ENCODE measurements at regions not wholly inside any gene's neighbourhood (a gene's known extent, or its start where the extent isn't known, plus 50 kb on each side); places are given as distances from the start of the nearest gene placed in this dataset.

DNA sequence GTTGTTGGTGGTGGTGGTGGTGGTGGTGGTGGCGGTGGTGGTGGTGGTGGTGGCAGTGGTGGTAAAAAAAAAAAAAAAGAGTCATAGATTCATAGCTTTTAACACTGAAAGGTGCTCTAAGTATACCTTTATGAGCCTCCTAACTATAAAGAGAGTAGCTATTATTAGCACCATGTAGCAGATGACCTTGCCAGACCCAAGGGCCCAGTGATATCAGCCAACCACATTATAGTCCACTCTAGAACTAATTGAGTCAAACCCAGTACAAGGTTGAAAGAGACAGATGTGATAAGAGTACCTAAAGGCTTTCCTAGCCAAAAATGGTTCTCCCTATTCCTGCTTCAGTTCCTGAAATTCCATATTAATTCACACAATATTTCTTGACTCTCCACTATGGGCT, 245.3 kb downstream of the HACE1 start:
- no peak for DNase-seq (ENCODE audit: low spot score)

DNA sequence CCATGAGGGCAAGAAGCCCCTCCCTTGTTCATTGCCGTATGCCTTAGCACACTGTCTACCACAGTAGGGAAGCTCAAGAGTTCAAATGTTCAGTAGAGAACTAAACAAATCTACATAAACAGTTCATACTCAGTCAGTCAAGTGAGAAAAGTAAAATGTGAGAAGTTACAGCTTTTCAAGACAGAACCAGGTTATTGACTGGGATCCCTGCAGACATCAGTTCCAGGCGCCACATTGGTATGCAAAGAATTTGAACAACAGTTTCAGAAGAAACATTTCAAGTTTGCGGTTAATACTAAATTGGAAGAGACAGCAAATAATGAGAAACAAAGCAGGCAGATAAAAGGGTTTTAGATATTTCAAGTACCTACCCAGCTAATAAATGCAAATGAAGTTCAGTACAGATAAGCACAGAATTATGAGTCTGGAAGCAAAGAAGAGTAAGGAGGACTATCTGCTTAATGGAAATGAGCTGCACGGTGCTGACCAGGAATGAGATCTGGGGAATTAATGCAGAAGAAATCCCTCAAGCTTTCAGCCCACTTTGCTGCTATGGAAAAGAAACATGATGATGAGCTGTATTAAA, 246.2 kb downstream of the HACE1 start:
- no peak for DNase-seq (ENCODE audit: low spot score)

DNA sequence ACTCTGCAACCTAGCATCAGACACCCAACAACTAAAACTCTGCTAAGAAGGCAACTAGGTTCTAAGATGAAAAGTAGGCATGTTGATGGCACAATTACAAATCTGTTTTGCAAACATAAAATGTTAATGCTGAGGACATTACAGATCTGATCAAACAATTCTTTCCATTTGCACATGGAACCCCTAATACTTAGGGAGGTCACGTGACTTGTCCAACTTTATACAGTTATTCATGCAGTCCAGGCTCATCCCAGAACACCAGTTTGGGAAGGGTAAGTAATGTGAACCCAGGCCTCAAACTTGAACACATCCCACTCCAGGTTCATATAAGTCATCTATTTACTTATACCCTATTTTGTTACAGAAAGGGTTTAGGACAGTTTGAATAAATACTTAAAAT, 247.2 kb downstream of the HACE1 start:
- no peak for DNase-seq (ENCODE audit: low spot score)

DNA sequence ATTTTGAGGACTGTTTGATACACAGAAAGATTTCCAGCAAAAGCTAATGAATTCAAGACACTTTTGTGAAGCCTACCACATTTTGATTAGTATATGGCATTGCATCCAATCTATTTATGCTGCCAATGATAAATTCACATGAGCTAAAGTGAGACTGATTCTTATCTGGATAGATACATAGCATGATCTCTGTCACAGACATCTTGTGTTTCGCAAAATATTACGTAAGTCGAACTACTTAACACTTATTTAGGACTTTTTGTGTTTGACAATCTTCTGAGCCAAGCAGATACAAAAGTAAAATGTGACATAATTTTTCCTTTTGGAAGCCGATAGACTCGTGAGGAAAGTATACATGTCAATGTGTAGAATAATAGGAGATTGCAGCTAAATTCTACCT, 251.6 kb downstream of the HACE1 start:
- no peak for DNase-seq (ENCODE audit: low spot score)

DNA sequence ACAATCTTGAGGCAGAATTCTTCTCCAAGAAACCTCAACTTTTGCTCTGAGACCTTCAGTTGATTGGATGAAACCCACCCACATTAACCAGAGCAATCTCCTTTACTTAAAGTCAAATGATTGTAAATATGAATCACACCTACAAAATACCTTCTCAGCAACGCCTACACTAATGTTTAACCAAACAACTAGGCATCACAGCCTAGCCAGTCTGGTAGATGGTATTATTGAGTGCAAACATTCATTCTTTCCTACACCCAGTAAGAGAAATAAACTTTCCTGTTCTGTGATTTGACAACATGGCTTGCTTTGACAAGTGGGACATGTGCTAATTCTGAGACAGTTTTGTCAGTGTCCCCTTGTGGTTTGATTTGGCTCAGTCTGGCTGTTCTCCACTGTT, 252.2 kb downstream of the HACE1 start:
- no peak for DNase-seq (ENCODE audit: low spot score)

DNA sequence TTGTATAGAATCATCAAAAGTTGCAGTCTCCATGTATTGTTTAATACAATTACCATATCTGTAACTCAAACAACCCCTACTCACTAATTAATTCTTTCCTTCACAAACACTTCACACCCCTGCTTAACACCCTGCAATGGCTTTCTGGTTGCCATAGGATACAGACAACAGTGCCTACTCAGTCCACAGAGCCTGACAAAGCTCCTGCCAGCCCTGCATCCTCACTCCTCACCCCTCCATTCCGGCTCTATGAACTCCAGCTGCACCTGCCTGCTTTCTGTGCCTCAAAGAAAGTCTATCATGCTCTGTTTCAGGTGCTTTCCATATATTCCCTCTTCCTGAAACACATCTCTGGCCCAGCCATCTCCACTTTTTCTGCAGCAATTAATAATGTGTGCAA, 253.4 kb downstream of the HACE1 start:
- peak; percentile 51 for DNase-seq (ENCODE audit: low spot score)

DNA sequence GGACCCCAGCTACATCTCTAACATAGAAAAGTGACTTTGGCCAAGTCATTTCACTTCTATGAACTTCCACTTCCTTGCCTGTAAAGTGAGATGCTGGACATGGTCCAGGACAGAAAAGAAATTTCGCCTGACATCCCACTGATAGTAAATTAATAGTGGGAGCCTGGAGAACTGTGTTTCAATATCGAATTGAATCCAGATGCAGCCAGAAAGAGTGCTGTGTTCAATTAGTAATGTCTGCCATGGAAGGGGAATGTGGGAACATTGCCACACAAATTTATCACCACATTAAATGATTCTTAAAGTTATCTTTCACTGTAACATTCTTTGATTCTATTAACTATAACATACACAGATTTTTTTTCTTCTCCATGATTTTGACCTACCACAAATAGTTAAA, 255.0 kb downstream of the HACE1 start:
- no peak for DNase-seq (ENCODE audit: low spot score)

DNA sequence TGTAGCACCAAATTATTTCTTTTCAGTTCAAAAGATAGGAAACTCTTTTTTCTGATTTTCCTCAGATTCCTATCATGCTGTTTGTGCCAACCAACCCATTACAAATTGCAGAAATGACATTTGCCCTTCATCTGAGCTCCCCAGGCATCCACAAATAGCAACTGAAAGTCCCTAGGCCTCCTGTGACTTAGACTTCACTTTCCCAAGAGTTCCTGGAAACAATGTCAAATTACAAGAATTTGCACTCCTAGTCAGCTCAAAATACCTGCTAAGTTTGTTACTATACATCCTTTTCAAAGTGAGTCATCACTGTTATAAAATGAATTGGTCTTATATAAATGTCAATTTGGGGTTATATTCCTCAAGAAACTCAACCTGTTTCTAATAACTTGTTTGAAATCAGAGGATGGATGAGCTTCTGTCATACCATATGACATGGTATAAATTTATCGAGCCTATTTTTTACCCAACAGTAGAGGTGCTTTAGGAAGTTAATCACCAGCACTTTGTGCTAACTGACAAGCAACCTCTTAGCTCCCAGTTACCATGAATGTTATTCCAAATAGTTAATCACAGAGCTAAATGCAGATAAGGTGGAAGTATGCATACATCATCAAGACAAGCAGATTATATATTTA, 256.5 kb downstream of the HACE1 start:
- DNase-seq (ENCODE audit: low spot score), result no peak

DNA sequence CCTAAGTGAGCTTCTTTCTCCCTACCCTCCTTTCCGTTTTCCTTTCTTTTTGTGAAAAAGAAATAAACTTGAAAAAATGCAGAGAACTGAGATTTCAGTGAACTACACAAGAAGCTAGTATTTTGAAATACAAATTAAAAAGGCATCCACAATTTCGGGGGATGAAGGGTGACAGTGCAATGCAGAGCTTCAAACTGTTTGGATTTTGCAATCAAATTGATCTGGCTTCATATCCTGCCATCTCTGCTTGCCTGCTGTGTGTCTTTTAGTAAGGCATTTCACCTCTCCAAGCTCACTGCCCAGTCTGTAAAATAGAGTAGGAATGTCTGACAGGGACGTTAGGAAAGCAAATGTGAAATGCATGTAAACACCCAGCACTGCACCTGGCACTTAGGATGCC, 258.0 kb downstream of the HACE1 start:
- DNase-seq (ENCODE audit: low spot score), result no peak

DNA sequence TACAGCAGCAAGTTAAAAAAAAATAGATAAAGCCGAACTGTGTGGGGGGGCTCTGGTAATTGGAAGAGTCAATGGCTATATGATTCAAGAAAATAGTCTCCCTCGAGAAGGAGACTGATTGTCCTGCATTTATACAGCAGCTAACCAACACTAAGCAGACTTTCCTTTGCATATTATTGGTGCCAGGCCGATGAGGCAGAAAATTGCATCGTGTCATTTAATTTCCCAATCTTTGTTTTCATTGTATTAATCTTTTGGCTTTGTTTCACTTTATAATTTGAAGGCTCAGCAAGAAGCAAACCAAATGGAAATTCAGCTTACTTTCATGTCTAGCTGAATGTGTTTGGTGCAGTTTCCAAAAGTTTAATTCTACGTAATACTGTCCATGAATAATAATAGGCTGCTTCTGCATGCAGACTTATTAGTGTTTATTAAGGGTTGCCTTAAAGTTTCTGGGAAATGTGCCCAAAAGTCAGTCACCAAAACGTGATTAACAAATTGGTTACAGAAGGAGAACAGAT, 258.5 kb downstream of the HACE1 start:
- no peak for DNase-seq (ENCODE audit: low spot score)

DNA sequence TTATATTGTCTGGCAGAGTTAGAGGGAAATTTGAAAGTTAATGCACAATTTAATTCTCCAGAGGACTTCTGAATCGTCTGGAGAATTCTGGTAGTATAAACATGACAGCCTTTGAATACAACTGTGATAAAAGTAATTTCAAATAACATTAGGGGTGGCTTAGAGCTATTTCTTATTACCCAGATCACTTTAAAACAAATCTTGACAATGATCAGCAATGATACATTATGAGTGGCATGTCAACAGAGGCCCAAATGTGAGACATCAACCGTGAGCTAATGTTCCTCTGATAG, 259.1 kb downstream of the HACE1 start:
- DNase-seq (ENCODE audit: low spot score), result no peak

DNA sequence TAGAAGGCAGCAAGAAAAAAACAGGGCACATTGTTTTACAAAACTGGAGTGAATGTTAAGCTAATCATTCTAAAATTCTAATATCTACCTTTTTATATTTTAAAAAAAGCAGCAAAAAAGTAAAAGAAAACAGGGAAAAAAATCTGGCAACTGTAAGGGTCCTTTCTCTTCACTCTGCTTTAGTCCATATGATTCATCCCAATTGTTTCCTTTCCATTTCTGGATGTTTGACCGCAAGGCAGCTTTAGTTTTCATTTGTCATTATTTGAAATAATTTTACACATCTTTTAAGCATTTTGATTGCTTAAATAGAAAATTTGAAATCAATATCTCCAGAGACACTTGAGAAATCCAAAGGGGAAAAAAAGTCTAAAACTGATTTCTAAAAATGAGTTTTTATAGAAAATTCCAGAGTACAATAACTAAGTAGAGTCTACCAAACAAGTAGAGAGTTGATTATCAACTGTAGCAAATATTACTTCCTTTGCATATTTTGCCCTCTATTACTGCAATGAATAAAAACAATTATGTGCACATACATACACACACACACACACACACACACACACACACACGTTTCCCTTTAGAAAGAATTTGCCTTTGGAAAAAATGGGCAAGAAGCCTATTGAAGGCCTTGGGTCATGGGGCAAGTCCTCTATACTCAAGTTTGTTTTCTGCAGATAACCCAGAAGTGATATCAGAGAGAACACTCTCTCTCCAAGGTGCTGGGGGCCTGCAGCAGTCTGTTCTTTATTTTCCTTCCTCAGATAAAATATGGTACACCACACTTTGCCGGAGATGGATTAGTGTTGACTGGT, 259.7 kb downstream of the HACE1 start:
- no peak for DNase-seq (ENCODE audit: low spot score)

DNA sequence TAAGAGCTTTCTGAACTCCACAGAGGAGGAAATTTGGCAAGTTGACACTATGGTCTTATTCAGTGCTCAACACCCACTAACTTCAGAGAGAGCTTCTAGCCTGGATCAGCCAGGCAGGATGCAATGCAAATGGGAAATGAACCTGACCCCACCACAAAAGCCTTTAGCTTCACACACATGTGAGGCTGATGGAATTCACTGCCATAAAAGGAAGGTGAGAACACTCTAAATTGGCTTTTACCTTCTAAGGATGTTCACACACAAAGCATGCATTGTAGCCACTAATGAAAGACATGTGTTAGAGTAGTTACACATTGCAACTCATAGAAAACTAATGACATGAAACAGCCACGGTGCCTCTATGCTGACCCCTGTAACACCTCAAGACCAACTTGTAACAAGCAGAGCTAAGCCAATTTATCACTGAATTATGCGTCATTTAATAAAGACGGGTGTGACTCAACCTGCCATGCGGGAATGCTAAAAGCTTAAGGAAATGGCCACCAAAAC, 262.1 kb downstream of the HACE1 start:
- no peak for DNase-seq (ENCODE audit: low spot score)

DNA sequence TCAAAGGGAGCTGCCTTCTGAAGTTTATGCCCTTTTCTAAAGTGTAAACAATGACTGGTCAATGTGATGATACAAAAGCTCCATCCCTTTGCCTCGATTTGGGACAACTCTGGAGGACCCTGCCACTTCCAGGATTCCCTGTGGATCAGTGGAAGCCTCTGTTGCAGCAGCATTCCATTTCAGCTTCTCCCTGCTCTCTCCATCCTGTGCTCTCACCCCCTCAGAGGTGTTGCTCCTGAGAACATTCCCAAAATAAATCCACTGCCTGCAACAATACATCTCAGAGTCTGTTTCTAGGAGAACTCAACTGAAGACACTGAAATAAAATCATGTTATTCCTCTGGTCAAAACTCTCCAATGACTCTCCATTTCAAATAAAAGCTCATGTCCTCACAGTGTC, 263.6 kb downstream of the HACE1 start:
- no peak for DNase-seq (ENCODE audit: low spot score)

DNA sequence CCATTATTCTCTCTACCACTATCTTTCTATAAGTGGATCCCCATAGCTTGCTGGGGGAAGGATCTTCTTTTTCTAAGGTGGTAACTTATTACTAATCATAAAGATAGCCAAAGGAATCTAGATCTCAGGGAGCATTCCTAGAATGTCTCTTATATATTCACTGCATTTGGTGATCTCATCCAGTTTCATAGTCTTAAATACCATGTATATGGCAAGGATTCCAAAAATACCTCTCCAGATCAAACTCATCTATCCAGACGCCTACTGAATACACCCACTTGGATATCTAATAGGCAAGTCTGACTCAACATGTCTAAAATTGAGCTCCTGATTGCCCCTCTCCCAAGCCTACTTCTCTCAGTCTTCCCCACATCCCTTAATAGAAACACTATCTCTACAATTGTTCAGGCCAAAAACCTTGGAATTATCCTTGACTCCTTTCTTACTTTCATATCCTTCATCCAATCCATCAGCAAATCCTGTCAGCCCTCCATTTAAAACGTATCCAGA, 264.4 kb downstream of the HACE1 start:
- no peak for DNase-seq (ENCODE audit: low spot score)

DNA sequence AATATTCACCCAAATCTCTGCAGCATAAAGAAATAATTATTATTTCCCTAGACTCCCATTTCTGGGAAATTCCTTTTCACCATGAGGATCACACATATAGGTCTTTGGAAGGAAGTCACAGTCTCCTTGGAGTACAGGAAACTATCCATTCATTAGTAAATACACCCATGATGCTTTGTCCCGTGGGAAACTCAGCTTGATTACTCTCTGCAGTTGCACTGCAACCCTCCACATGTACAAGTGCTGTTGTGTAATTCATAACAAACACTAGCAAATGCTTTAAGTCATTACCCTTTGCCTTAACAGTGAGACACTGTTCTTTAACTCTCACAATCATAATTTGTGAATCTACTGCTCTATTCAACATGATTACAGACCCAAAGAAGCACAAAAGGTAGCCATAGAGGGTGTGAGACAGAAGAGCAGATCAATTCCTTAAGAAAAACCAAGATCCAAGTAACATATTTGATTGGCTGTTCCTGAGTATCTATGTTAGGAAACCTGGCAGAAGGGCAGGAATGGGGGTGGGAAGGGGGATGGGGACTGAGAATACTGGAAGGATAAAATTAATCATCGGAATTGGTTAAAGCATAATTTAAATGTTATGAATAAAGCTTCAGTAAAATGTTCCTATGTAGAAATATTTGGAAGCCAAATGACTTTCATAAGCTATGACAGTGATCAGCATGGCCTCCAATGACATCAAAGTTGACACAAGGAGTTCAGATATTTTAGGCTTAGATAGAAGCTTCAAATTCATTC, 268.0 kb downstream of the HACE1 start:
- DNase-seq (ENCODE audit: low spot score), result no peak

DNA sequence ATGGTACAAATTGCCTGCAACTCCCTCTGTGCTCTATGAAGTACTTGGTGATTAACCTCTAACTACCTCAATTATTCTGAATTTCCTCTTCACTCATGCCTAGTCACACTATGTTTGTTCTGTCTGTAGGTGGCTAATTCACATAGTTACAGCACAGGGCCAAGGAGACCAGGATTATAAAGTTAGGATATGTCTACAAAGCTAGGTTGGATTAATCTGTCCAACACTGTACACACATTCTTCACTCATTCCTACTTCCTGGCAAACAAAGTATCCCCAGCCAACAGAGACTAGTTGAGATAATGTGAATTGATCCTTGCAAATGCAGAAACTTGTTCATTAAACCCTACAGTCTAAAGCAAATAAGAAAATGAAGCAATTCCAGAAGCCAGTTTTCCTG, 269.8 kb downstream of the HACE1 start:
- no peak for DNase-seq (ENCODE audit: low spot score)

DNA sequence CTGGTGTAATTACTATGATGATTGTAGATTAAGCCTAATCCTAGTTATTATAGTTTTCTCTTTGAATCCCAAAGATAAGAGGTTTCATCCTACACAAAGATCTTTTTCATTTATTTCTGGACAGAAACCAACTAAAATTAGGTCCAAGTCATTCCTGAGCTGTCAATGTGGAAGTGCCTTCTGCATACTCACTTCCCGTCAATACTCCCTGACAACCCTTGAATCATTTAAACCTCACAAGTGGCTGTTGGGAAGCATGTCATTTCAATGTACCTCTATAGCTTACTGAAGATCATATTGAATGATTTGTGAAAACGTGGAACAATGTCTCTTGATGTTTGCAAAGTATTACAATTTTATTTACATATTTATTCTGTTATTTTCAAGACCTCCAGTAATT, 274.1 kb downstream of the HACE1 start:
- no peak for DNase-seq (ENCODE audit: low spot score)

DNA sequence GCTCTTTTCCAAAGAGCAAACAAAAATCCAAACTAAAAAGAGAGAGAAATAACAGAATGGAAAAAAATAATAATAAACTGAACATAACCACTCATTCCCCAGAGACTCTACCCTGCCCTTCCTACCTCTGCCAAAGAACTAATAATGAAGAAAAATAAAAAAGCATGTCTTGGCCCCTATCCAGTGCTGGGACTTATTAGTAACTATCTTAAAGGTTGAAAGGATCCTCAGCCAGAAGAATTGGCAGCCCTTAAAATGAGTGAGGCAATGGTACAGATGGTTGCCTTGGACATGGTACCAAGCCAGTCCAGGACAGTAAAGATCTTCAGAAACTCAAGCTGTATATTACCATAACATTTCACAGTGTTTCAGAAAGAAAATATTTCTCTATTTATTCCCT, 279.3 kb downstream of the HACE1 start:
- DNase-seq (ENCODE audit: low spot score), result no peak

DNA sequence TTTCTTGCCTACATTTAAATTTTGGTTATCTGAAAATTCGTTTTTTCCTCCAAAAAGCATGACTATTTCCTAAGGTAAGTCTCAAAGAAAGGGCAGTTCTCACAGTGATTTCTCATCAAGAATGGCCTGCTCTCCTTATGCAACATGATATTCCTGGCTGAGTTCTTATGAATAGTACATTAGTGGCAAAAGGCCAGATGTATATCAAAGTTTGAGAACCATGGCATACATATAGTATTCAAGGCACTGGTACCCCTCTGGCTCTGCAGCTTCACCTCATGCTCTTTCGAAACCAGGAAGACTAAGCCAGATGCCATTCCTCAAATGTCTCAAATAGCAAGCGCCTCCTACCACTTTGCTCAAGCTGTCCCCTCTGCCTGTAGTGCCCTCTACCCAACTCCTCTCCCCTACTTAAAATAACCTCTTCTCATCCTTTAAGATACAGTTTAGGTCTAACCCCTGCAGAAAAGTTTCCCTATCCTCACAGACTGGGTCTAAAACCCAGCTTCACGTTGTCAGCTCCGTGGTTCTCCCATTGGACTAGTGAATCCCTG, 280.3 kb downstream of the HACE1 start:
- DNase-seq (ENCODE audit: low spot score), result no peak

DNA sequence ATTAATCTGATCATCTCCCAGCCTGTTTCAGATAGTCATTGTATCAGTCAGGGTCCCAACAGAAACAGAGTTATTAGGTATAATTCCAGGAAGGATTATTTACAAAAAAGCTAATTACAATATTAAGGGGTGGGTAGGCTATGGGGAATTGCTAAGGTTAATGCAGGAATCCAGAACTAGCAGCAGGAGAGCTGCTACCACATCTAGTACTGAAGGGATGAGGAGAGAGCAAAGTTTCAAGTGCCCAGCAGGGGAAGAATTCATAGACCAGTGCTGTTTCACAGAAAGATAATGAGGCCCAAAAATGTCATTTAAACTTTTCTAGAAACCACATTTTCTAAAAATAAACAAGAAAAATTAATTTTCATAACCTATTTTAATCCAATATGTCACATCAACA, 284.2 kb downstream of the HACE1 start:
- no peak for DNase-seq (ENCODE audit: low spot score)

DNA sequence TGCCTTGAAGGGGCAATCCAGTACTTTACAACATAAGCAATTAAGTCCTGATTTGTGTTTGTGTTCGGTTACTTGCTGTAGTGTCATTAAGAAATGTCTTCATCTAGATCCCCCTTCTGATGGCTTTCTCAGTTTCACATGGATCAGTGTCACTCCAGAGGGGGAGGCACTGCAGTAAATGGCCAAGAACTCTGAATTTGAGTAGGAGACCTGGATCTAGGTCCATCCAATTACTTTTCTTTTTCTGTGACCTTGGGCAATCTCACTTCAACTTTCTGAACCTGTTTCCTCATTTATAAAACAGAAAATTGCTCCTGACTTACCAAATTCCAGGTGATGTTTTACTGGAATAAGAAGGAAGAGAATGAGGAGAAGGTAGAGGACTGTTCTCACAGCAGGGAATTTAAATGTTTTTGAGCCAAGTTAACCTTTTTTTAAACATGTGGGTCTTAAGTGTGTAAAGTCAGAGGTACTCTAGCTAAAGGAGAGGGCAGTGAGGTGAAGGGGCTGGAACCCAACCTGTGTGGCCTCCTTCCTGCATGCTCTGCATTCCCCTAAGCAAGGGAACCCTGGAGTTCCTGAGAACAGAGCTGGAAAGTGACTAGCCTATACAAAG, 285.5 kb downstream of the HACE1 start:
- no peak for DNase-seq (ENCODE audit: low spot score)

All from ecto neural progenitor cell (in vitro differentiated cells).